ENCODE measurements at regions not wholly inside any gene's neighbourhood (a gene's known extent, or its start where the extent isn't known, plus 50 kb on each side); places are given as distances from the start of the nearest gene placed in this dataset.

DNA sequence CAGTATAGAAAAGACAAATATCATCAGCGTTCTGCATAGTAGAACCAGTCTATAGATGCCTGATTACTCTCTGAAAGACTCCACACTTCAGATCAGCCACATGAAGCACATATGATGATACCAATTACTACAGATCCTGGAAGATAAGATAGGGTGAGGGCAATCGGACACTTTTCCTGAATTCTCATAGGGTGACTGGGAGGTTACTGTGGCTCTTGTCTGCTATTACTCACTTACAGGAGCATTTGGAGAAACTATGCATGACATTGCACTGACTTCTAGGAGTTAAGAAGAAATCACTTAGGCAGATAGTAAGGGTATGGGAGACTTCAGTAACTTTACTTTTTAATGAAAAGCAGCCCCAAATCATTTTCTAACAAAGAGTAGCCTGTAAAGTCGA, 1140.9 kb downstream of the XPNPEP1 start:
- no peak for DNase-seq (ENCODE audit: low read depth, low spot score)
- ChIA-PET CTCF (no interaction called here), POLR2A (no interaction called here)
- no peak overlapping the region for H3K4me3 ChIP-seq (ENCODE audit: low read depth, low read length)
- TF ChIP-seq, protein P1, sequence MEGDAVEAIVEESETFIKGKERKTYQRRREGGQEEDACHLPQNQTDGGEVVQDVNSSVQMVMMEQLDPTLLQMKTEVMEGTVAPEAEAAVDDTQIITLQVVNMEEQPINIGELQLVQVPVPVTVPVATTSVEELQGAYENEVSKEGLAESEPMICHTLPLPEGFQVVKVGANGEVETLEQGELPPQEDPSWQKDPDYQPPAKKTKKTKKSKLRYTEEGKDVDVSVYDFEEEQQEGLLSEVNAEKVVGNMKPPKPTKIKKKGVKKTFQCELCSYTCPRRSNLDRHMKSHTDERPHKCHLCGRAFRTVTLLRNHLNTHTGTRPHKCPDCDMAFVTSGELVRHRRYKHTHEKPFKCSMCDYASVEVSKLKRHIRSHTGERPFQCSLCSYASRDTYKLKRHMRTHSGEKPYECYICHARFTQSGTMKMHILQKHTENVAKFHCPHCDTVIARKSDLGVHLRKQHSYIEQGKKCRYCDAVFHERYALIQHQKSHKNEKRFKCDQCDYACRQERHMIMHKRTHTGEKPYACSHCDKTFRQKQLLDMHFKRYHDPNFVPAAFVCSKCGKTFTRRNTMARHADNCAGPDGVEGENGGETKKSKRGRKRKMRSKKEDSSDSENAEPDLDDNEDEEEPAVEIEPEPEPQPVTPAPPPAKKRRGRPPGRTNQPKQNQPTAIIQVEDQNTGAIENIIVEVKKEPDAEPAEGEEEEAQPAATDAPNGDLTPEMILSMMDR (IDR thresholded peaks at IDR 0.05; ENCODE audit: insufficient read depth, low read length, missing control alignments), result no peak

GRCh38 chr10:108779501-108779900, 1143.8 kb downstream of the XPNPEP1 start:
- DNase-seq (ENCODE audit: low read depth, low spot score), result no peak
- no peak overlapping the region for H3K4me3 ChIP-seq (ENCODE audit: low read depth, low read length)
- ChIA-PET CTCF (no interaction called here), POLR2A (no interaction called here)
- TF ChIP-seq, protein P1 (IDR thresholded peaks at IDR 0.05; ENCODE audit: insufficient read depth, low read length, missing control alignments), result no peak

DNA sequence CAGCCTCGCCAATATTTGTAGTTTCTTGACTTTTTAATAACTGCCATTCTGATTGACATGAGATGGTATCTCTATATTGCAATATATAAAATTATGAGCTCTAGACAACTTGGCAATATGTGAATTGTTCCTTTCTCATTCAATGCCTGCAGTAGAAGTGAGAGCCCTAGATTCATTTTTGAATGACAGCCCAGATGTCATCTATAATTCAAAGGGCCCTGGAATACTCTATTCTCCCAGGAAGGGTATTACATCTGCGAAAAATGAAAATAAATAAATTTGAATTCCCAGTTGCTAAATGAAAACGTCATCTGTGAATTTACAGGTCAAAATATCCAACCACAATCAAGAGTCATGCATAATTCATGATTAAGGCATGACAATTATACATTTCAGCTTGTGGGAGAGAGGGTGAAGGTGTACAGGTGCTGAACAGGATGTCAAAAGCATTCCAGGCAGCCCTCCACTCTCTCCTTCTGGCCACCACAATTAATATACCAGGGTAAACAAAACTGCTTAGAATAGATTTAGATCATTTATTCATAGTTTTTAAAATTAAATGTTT, 1147.3 kb downstream of the XPNPEP1 start:
- ChIA-PET CTCF (no interaction called here), POLR2A (no interaction called here)
- TF ChIP-seq, protein P1 (IDR thresholded peaks at IDR 0.05; ENCODE audit: insufficient read depth, low read length, missing control alignments), result no peak
- H3K4me3 ChIP-seq (ENCODE audit: low read depth, low read length), result no peak overlapping the region
- no peak for DNase-seq (ENCODE audit: low read depth, low spot score)

GRCh38 chr10:108771106-108771505, 1152.2 kb downstream of the XPNPEP1 start:
- TF ChIP-seq, protein P1 (IDR thresholded peaks at IDR 0.05; ENCODE audit: insufficient read depth, low read length, missing control alignments), result no peak
- DNase-seq (ENCODE audit: low read depth, low spot score), result no peak
- H3K4me3 ChIP-seq (ENCODE audit: low read depth, low read length), result no peak overlapping the region
- ChIA-PET CTCF (no interaction called here), POLR2A (no interaction called here)

DNA sequence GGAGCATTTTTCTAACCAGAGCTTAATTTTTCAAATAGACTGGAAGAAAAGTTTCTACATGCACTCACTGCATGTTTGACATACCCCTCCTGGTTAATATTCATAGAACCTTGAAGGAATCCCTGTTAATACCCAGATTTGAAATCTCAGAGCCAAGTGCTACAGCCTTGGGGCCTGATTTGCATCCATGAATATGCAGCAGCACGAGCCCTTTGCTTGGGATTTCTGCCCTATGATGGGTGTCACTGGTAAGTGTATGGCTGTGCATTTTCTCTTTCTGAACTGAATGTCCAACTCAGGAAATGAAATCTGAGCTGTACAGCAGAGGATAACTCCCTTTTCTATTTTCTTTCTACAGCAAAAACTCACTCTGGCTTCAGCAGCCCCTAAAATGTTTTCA, 1157.5 kb downstream of the XPNPEP1 start:
- POLR2A ChIA-PET, result no interaction called here
- no peak for DNase-seq (ENCODE audit: low read depth, low spot score)
- CTCF ChIA-PET, result no interaction called here

GRCh38 chr10:108757946-108758345, 1165.4 kb downstream of the XPNPEP1 start:
- POLR2A ChIA-PET, result no interaction called here
- TF ChIP-seq, protein P1 (IDR thresholded peaks at IDR 0.05; ENCODE audit: insufficient read depth, low read length, missing control alignments), result no peak
- DNase-seq (ENCODE audit: low read depth, low spot score), result no peak
- CTCF ChIA-PET, result no interaction called here
- no peak overlapping the region for H3K4me3 ChIP-seq (ENCODE audit: low read depth, low read length)

More for the DNA sequence above, 1157.5 kb downstream of the XPNPEP1 start:
- no peak overlapping the region for H3K4me3 ChIP-seq (ENCODE audit: low read depth, low read length)
- TF ChIP-seq, protein P1 (IDR thresholded peaks at IDR 0.05; ENCODE audit: insufficient read depth, low read length, missing control alignments), result no peak

Data from AG04449 (cell line).